SK-N-SH treated with all-trans-retinoic acid at 6 μM for 48 hours (cell line): ENCODE measurements at regions not wholly inside any gene's neighbourhood (a gene's known extent, or its start where the extent isn't known, plus 50 kb on each side); places are given as distances from the start of the nearest gene placed in this dataset.

Experiments used
- ARNTL ChIP-seq: fragments of 450-650 bp; formaldehyde crosslinking; IDR thresholded peaks from 2 replicates; pipeline ENCODE4 v1.5.0; 2020; ENCODE audit warnings: low read depth, mild to moderate bottlenecking, moderate library complexity, borderline replicate concordance
- CREB5 ChIP-seq: fragments of 250-450 bp; sonication (Bioruptor Pico); IDR thresholded peaks from 2 replicates; pipeline ENCODE4 v1.5.1; 2020; ENCODE audit warnings: low read depth, mild to moderate bottlenecking, moderate library complexity
- TOX ChIP-seq: fragments of 250-450 bp; sonication (Bioruptor Pico); IDR thresholded peaks from 2 replicates; pipeline ENCODE4 v1.8.0; 2021; ENCODE audit warnings: mild to moderate bottlenecking, moderate library complexity, borderline replicate concordance
- ZC3H10 ChIP-seq: fragments of 250-450 bp; sonication (Bioruptor Pico); IDR thresholded peaks from 2 replicates; pipeline ENCODE4 v1.5.1; 2021; ENCODE audit warnings: mild to moderate bottlenecking, moderate library complexity
- TF ChIP-seq, protein P1 (sequence below): fragments of 250-450 bp; sonication (Bioruptor Pico); IDR thresholded peaks from 2 replicates; pipeline ENCODE4 v1.5.1; 2021; ENCODE audit warnings: mild to moderate bottlenecking, moderate library complexity

GRCh38 chrX:40192196-40192595 lies 94.4 kb upstream of the BCOR start:
- TF ChIP-seq ARNTL (CRISPR knock-in tag) = no peak
- no peak for TF ChIP-seq TOX
- TF ChIP-seq CREB5 (CRISPR knock-in tag) = no peak
- no peak for TF ChIP-seq ZC3H10 (CRISPR knock-in tag)
- TF ChIP-seq, protein P1, sequence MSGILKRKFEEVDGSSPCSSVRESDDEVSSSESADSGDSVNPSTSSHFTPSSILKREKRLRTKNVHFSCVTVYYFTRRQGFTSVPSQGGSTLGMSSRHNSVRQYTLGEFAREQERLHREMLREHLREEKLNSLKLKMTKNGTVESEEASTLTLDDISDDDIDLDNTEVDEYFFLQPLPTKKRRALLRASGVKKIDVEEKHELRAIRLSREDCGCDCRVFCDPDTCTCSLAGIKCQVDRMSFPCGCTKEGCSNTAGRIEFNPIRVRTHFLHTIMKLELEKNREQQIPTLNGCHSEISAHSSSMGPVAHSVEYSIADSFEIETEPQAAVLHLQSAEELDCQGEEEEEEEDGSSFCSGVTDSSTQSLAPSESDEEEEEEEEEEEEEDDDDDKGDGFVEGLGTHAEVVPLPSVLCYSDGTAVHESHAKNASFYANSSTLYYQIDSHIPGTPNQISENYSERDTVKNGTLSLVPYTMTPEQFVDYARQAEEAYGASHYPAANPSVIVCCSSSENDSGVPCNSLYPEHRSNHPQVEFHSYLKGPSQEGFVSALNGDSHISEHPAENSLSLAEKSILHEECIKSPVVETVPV = no peak
